ENCODE measurements at regions not wholly inside any gene's neighbourhood (a gene's known extent, or its start where the extent isn't known, plus 50 kb on each side); places are given as distances from the start of the nearest gene placed in this dataset.

- no peak for TF ChIP-seq CTCF (IDR thresholded peaks at IDR 0.05; ENCODE audit: poor library complexity)
- TF ChIP-seq EZH2 (IDR thresholded peaks at IDR 0.05; ENCODE audit: borderline replicate concordance) = no peak
These were observed 86.5 kb upstream of the CXCL12 start for GRCh38 chr10:44471410-44471809.

Data from hepatocyte (in vitro differentiated cells).